ENCODE measurements at regions not wholly inside any gene's neighbourhood (a gene's known extent, or its start where the extent isn't known, plus 50 kb on each side); places are given as distances from the start of the nearest gene placed in this dataset.
A peak's percentile ranks its signal among the peaks of the same experiment; 100 is the strongest.

- H4K20me1 ChIP-seq (ENCODE audit: low read length): no peaks in the 10 kb centered on the region
- 0 out of 2 replicates have a peak, but pooled peaks cover under 1% of the 10 kb centered on the region for H3K27me3 ChIP-seq (ENCODE audit: low read length)
- BruUV-seq (replicated peaks): no TSS peak
- H3K27ac ChIP-seq (ENCODE audit: low read length): no peak overlapping the region
- no peaks in the 10 kb centered on the region for H3K9me2 ChIP-seq (replicated peaks; ENCODE audit: low read length)
- no peak overlapping the region for H3K4me2 ChIP-seq (ENCODE audit: low read length)
- ChIA-PET POLR2A (ENCODE audit: unreplicated experiment) (no interaction called here), CTCF (no interaction called here)
- no peaks in the 10 kb centered on the region for H3K79me2 ChIP-seq (ENCODE audit: low read length)
- DNase-seq (no peak), ATAC-seq (no peak)
- no peaks in the 10 kb centered on the region for H3K36me3 ChIP-seq (ENCODE audit: low read depth, low read length)
- no peaks in the 10 kb centered on the region for H3K4me1 ChIP-seq (ENCODE audit: insufficient read depth, low read length)
- no peak overlapping the region for H3K9ac ChIP-seq (ENCODE audit: low read length)
- no peaks in the 10 kb centered on the region for H3K9me3 ChIP-seq (ENCODE audit: low read length)
- H3K4me3 ChIP-seq (ENCODE audit: low read length): no peak overlapping the region
- H3F3A ChIP-seq (ENCODE audit: low read length, unreplicated experiment): no peaks in the 10 kb centered on the region
- H2AFZ ChIP-seq (ENCODE audit: low read length): no peak overlapping the region
- intact Hi-C loops (cut with micrococcal nuclease): no loop called here
- no peak for TF ChIP-seq EZH2 (IDR thresholded peaks at IDR 0.05; ENCODE audit: low read length, unreplicated experiment)
- TF ChIP-seq EZH2phosphoT487 (IDR thresholded peaks at IDR 0.05; ENCODE audit: borderline replicate concordance, low read length): no peak
- TF ChIP-seq CTCF (conservative IDR thresholded peaks at IDR 0.05; ENCODE audit: low read depth, low read length): peak; percentile 32; the same call in 1 of the 2 replicates
Observed at GRCh38 chr11:95545116-95545875, 244.3 kb downstream of the FAM76B start.

- POLR2A ChIA-PET (ENCODE audit: unreplicated experiment): no interaction called here
- ATAC-seq: no peak; the same call in 1 of the 2 replicates
- no peaks in the 10 kb centered on the region for H3K9me3 ChIP-seq (ENCODE audit: low read length)
- CTCF ChIA-PET: no interaction called here
- no peaks in the 10 kb centered on the region for H3K4me1 ChIP-seq (ENCODE audit: insufficient read depth, low read length)
- no peaks in the 10 kb centered on the region for H4K20me1 ChIP-seq (ENCODE audit: low read length)
- no peaks in the 10 kb centered on the region for H3K9me2 ChIP-seq (replicated peaks; ENCODE audit: low read length)
- H3K36me3 ChIP-seq (ENCODE audit: low read depth, low read length): no peaks in the 10 kb centered on the region
- BruUV-seq (replicated peaks): no TSS peak
- intact Hi-C loops (cut with micrococcal nuclease): no loop called here
- DNase-seq: peak; percentile 35
- TF ChIP-seq EZH2 (IDR thresholded peaks at IDR 0.05; ENCODE audit: low read length, unreplicated experiment) (no peak), EZH2phosphoT487 (IDR thresholded peaks at IDR 0.05; ENCODE audit: borderline replicate concordance, low read length) (no peak), CTCF (conservative IDR thresholded peaks at IDR 0.05; ENCODE audit: low read depth, low read length) (no peak)
- no peak overlapping the region for H2AFZ ChIP-seq (ENCODE audit: low read length)
- no peak overlapping the region for H3K4me3 ChIP-seq (ENCODE audit: low read length)
- H3K27me3 ChIP-seq (ENCODE audit: low read length): no peaks in the 10 kb centered on the region
- H3K9ac ChIP-seq (ENCODE audit: low read length): no peak overlapping the region
- H3K79me2 ChIP-seq (ENCODE audit: low read length): no peaks in the 10 kb centered on the region
- no peak overlapping the region for H3K27ac ChIP-seq (ENCODE audit: low read length)
- no peak overlapping the region for H3K4me2 ChIP-seq (ENCODE audit: low read length)
- H3F3A ChIP-seq (ENCODE audit: low read length, unreplicated experiment): no peaks in the 10 kb centered on the region
Observed at GRCh38 chr11:95544095-95544856, 245.3 kb downstream of the FAM76B start.
